ENCODE measurements at regions not wholly inside any gene's neighbourhood (a gene's known extent, or its start where the extent isn't known, plus 50 kb on each side); places are given as distances from the start of the nearest gene placed in this dataset.

- intact Hi-C loops (cut with DNase I), result no loop called here
- Histone ChIP-seq H3K9me3 (no peaks in the 10 kb centered on the region), H3K4me1 (no peaks in the 10 kb centered on the region), H3K27me3 (no peaks in the 10 kb centered on the region), H3K36me3 (no peaks in the 10 kb centered on the region), H3K27ac (no peak overlapping the region), H3K4me3 (no peak overlapping the region)
- DNase-seq (no peak), ATAC-seq (no peak), FAIRE-seq (no peak)
- TF ChIP-seq CTCF (IDR thresholded peaks at IDR 0.05), result no peak
- WGBS, 2 donors, result 39 to 42% methylated on average over 1 of the region's 1 CpG
Observed at GRCh38 chr14:54325766-54326165, 71.0 kb upstream of the CDKN3 start.

GRCh38 chr14:54329082-54329695, 67.6 kb upstream of the CDKN3 start:
- no peaks in the 10 kb centered on the region for H3K9me3 ChIP-seq
- ATAC-seq, result peak; percentile 53 to 82 (median 73)
- no peak overlapping the region for H3K27ac ChIP-seq
- intact Hi-C loops (cut with DNase I), result no loop called here
- no peaks in the 10 kb centered on the region for H3K36me3 ChIP-seq
- DNase-seq, result peak in 2 of 6 donors; percentile 10 to 30
- H3K4me3 ChIP-seq, result no peak overlapping the region
- WGBS, 2 donors, result 18 to 20% methylated on average over 11 of the region's 11 CpGs
- no peak for FAIRE-seq
- H3K27me3 ChIP-seq, result peaks cover 0 to 5% (median 0%) of the 10 kb centered on the region in 4 donors
- no peaks in the 10 kb centered on the region for H3K4me1 ChIP-seq
- peak; percentile 15 to 54 (median 45) for TF ChIP-seq CTCF (IDR thresholded peaks at IDR 0.05)

- Histone ChIP-seq H3K4me3 (no peak overlapping the region), H3K27me3 (peaks cover 0 to 5% (median 0%) of the 10 kb centered on the region in 4 donors), H3K4me1 (no peaks in the 10 kb centered on the region), H3K36me3 (no peaks in the 10 kb centered on the region), H3K9me3 (no peaks in the 10 kb centered on the region), H3K27ac (no peak overlapping the region)
- intact Hi-C loops (cut with DNase I), result loop anchor here in 1 of 3 donors (5.0 kb wide), 1 partner anchor 799 kb away; no protein-coding TSS in a partner anchor
- no peak for DNase-seq
- FAIRE-seq, result no peak
- TF ChIP-seq CTCF (IDR thresholded peaks at IDR 0.05), result no peak
- 55 to 64% methylated on average over 5 of the region's 5 CpGs for WGBS, 2 donors
- no peak for ATAC-seq
Observed at GRCh38 chr14:54330876-54331275, 65.9 kb upstream of the CDKN3 start.

GRCh38 chr14:54331516-54331915, 65.3 kb upstream of the CDKN3 start:
- H3K27me3 ChIP-seq, result peaks cover 0 to 5% (median 0%) of the 10 kb centered on the region in 4 donors
- DNase-seq (no peak), ATAC-seq (peak in 1 of 4 donors; percentile 22), FAIRE-seq (no peak)
- no peaks in the 10 kb centered on the region for H3K9me3 ChIP-seq
- no peak for TF ChIP-seq CTCF (IDR thresholded peaks at IDR 0.05)
- no peak overlapping the region for H3K27ac ChIP-seq
- H3K4me1 ChIP-seq, result no peaks in the 10 kb centered on the region
- no peak overlapping the region for H3K4me3 ChIP-seq
- no peaks in the 10 kb centered on the region for H3K36me3 ChIP-seq
- intact Hi-C loops (cut with DNase I), result loop anchor here in 1 of 3 donors (5.0 kb wide), 1 partner anchor 799 kb away; no protein-coding TSS in a partner anchor
- 32 to 36% methylated on average over 5 of the region's 5 CpGs for WGBS, 2 donors

- Histone ChIP-seq H3K36me3 (no peaks in the 10 kb centered on the region), H3K4me1 (no peaks in the 10 kb centered on the region), H3K27ac (no peak overlapping the region), H3K27me3 (peaks cover 0 to 5% (median 0%) of the 10 kb centered on the region in 4 donors), H3K4me3 (no peak overlapping the region), H3K9me3 (no peaks in the 10 kb centered on the region)
- ATAC-seq (no peak), FAIRE-seq (no peak), DNase-seq (no peak)
- intact Hi-C loops (cut with DNase I), result loop anchor here in 1 of 3 donors (5.0 kb wide), 1 partner anchor 800 kb away; no protein-coding TSS in a partner anchor
- no peak for TF ChIP-seq CTCF (IDR thresholded peaks at IDR 0.05)
- WGBS, 2 donors, result 89 to 90% methylated on average over 6 of the region's 6 CpGs
Observed at GRCh38 chr14:54332490-54332889, 64.3 kb upstream of the CDKN3 start.
